Breast epithelium (tissue), 3 donors: ENCODE measurements at regions not wholly inside any gene's neighbourhood (a gene's known extent, or its start where the extent isn't known, plus 50 kb on each side); places are given as distances from the start of the nearest gene placed in this dataset.

ENCODE experiments used
- CTCF ChIP-seq, 3 donors: fragments of 450-650 bp; IDR thresholded peaks; one replicate each; pipeline ENCODE4 v1.5.1; 2016 to 2017; ENCODE audit warnings: antibody characterized with exemption in 3 of 3, mild to moderate bottlenecking in 3 of 3, moderate library complexity in 3 of 3
- POLR2A ChIP-seq: fragments of 450-650 bp; IDR thresholded peaks from one replicate; pipeline ENCODE4 v1.6.1; 2016; ENCODE audit warnings: antibody characterized with exemption, mild to moderate bottlenecking, moderate library complexity

DNA sequence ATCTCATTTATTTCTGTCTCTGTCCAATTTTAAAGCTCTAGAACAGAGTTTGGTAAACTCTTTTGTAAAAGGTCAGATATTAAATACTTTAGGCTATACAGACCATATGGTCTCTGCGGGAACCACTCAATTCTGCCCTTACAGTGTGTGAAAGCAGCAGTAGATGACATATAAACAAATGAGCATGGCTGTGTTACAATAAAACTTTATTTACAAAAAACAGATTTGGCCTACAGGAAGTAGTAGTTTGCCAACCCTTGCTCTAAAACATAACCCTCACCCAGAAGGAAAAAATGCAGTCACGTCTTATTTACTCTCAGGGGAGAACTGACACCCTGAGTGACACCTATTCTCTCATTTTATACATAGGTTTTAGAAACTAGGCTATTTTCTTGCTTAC, 220.4 kb downstream of the DEPDC1B start:
- no peak for TF ChIP-seq CTCF (IDR thresholded peaks at IDR 0.05)
- no peak for TF ChIP-seq POLR2A
